Nucleus accumbens (tissue), 56 donors: ENCODE measurements at regions not wholly inside any gene's neighbourhood (a gene's known extent, or its start where the extent isn't known, plus 50 kb on each side); places are given as distances from the start of the nearest gene placed in this dataset.
"Not testable (repeated sequence)": the region's sequence is repeated elsewhere in the genome, so short reads cannot be mapped to it uniquely, and the experiment has no call there.

Source experiments
- DNase-seq, 56 donors: peaks; one replicate each; lab custom pipeline; 2025; lab: John Stamatoyannopoulos, UW

DNA sequence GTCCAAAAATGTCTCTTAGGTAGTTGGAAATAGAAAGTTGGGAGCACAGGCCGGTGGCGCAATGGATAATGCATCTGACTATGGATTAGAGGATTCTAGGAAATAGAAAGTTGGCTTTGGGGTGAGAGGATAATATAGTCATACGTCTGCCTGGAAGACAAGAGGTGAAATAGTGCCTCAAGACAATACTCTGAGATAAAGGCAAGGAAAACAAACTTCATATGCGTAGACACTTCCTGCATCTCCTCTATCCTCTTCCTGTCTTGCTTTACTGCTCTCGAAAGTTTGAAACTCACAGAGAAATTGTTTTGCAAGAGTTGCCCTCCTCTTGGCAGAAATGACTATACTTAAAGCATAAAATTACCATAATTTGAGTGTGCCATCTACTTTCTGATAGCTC, 153.2 kb upstream of the FBXL7 start:
- no peak for DNase-seq

DNA sequence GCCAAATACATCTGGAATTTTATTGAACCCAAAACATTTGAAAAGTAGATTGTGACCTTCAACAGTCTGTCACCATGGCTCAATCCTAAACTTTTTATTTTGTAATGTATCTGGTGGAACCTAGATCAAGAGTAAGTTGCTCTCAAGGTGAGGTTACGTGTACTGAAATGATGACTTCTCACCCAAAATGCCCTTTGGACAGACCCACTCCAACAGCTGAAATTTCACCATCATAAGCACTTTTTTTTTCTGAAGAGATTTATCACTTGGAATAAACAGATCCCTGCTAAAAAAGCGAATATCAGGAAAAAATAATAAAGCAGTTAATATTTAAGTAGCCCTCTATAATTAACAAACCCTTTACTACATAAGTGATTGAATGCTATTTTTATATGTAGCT, 155.0 kb upstream of the FBXL7 start:
- DNase-seq: no peak

- no peak for DNase-seq
Observed at GRCh38 chr5:15338546-15338945, 161.4 kb upstream of the FBXL7 start.

DNA sequence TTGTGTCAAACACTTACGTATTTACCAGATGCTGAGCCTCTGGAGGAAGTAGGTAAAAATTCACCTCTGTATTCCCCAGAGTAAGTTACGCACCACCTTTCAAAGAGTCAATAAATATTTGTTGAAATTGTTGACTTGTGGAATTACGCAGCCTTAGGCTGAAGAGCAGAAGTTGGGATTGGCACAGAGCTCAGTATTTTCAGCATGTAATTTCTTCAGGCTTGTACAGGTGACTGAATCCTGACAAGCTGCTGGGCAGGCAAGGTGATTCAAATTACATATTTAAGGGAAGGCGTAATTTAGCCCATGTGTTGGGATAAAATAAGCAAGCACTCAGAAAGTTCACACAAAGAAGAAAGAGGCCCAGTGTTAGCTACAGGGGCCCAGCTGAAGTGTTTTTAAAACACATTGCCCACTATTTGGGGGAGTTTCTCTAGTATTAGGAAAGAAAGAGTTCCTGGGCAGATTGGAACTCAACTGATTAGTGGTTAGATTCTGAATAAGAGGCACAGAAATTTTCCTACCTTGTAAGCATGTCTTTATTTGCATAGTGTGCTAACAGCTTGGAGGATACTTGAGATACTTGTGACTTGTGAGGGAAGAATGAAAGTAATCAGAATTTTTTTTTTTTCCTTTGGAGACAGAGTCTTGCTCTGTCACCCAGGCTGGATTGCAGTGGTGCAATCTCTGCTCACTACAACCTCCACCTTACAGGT, 165.3 kb upstream of the FBXL7 start:
- DNase-seq: no peak

DNA sequence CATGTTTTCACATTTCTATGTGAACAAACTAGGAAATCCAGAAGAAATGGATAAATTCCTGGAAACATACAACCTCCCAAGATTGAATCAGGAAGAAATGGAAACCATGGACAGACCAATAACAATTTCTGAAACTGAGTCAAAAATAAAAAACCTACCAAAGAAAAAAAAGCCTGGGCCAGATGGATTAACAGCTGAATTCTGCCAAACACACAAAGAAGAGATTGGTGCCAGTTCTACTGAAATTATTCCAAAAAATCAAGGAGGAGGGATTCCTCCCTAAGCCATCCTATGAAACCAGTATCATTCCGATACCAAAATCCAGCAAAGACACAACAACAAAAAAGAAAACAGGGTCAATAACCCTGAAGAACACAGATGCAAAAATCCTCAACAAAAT, 166.9 kb upstream of the FBXL7 start:
- no peak for DNase-seq

DNA sequence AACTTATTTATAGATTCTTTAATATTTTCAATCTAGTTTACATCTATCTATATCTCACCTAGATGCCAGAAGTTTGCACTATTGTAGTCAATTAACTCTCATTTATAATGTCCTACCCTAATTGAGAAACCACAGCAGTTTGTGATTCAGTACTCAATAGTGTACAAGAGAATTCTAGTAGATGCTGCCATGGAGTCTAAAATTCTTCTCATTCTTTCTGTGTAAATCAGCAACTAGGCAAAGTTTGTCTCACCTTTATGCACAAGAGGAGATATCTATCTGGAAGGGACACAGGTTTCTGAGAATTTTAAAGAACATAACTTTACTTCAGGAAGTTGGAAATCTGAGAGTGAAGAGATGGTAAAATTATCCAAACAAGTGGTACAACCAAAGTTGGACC, 173.0 kb upstream of the FBXL7 start:
- DNase-seq: no peak

DNA sequence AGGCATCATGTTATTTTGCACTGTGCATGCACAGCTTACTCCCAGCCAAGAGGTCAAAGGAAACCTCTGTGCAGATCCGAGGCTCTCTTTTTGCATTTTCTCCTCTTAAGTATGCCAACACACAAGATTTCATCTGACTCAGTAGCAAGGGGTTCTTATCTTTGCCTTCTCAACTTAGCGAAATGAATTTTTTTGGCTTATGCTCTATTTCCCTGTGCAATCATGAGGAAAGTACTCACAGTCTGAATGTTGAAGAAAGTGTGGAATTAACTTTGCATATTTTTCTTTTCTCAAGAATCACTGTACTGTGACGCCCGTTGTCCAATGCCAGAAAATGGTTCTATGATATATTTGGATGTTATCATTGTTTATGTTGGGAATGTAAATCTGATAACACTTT, 173.5 kb upstream of the FBXL7 start:
- no peak for DNase-seq

DNA sequence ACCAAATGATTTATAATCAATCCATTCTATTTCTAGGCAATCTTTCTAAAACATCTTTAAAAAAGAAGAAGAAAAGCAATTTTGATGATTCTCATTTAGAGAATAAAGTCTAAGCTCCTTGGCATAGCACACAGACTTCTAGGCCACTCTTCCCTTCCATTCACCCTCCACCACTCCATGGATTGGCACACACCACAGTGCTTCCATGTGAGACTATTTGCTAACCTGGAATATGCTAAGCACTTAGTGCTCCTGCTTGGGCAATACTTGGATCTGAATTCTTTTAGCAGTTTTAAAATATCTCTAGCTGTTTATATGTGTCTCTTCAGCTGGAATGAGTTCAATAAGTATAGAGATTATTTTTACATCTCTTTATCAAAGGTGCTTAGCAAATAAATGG, 177.6 kb upstream of the FBXL7 start:
- DNase-seq: no peak

DNA sequence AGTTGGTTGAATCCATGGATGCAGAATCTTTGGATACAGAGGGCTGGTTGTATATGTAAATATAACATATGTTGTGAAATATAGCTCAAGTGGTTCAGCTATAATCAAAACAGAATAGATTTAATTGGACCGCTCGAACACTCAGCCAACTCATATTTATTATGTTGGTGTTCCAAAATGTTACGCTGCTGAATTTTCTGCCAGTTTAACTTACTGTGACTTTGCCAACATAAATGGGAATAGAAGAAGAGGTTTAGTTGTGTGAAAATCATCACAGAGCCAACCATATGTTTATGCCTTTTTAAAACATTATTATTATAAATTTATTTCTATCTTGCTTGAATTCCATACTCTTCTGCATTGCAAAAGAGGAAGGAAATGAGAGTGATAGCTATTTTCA, 178.2 kb upstream of the FBXL7 start:
- DNase-seq: no peak

GRCh38 chr5:15320871-15321270, 179.1 kb upstream of the FBXL7 start:
- DNase-seq: peak in 42 of 56 donors; percentile 1 to 63 (median 27)

- no peak for DNase-seq
Observed at GRCh38 chr5:15304914-15305834, 194.8 kb upstream of the FBXL7 start.

- DNase-seq: no peak
Observed at GRCh38 chr5:15304066-15304731, 195.8 kb upstream of the FBXL7 start.

GRCh38 chr5:15300141-15300540, 199.8 kb upstream of the FBXL7 start:
- no peak for DNase-seq

- DNase-seq: no peak
Observed at GRCh38 chr5:15290953-15291352, 209.0 kb upstream of the FBXL7 start.

DNA sequence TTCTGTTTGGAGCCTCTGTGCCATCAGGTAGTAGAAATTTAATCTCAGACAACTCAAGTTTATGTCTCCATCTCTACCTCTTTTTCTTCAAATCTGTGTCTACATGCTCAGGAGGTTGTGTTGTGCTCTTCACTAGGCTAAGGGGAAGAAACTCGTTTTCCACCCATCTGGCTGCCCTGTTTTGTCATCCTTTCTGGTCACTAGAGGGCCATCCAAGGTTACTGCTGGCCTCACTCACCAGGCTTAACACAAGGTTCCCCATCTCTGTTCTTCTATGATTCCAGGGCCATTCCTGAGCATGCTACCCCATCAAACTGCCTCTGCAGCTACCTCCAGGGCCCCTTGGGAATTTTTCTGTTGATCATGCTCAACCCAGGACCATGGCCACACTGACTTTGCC, 213.3 kb upstream of the FBXL7 start:
- peak in 24 of 56 donors; percentile 2 to 48 (median 13) for DNase-seq

- peak in 4 of 56 donors; percentile 2 to 15 (median 7) for DNase-seq
Observed at GRCh38 chr5:15285901-15286583, 213.9 kb upstream of the FBXL7 start.

DNA sequence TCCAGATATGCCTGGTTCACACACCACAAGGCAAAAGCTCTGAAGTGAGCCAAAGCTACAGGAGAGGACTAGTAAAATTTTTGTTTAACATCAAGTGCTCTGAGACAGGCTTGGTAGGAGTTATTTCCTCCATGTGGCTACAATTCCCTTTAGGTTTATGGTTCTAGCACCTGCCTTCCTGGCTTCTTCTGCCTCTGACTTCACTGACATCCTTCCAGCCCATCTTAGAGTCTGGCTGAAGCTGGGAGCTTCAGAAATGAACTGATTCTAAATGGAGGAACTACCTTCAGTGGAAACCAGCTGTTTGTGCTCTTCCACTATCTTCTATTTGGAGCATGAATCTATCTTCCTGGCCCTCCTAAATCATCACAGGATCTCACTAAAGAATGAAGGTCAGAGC, 215.3 kb upstream of the FBXL7 start:
- no peak for DNase-seq

GRCh38 chr5:15283076-15283475, 216.9 kb upstream of the FBXL7 start:
- DNase-seq: no peak

DNA sequence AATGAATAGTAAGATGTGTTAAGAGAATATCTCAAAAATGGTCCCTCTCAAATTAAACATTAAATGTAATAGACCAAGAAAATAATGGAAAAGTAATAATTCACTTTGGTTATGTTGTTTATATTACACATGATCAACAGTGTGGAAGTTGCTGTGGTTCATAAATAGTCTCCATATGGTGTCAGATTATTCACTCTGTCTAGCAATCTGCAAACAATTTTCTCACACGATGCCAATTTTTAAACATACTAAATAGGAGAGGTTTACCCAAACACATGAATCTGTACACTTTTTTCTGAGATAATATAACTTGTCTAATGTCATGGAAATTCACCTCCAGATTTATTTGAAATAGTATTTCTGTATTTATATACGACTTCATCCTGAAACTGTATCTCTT, 217.4 kb upstream of the FBXL7 start:
- DNase-seq: no peak

DNA sequence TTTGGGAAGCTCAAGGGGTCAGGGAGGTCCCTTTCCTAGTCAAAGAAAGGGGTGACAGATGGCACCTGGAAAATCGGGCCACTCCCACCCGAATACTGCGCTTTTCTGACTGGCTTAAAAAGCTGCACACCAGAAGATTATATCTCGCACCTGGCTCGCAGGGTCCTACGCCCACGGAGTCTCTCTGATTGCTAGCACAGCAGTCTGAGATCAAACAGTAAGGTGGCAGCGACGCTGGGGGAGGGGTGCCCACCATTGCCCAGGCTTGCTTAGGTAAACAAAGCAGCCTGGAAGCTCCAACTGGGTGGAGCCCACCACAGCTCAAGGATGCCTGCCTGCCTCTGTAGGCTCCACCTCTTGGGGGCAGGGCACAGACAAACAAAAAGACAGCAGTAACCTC, 228.4 kb upstream of the FBXL7 start:
- not testable (repeated sequence) for DNase-seq

DNA sequence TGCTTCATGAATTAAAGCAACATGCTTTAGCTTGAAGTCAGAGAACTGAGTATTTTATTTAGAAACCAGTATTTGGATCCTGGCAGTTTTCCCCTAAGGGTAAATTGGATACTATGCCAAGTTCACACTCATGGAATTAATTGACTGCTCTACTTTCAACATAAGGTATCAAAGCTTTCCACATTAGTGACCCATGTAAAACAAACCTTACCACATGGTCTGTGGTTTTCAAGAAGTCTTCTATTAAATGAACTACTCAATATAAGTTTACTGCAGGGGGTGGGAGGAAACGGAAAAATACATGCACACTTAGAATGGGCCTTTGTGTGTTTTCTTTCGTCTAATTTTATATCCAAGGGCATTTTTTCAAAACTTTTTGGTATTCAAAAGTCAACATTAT, 232.0 kb upstream of the FBXL7 start:
- DNase-seq: no peak
